SK-N-MC (cell line): ENCODE measurements at regions not wholly inside any gene's neighbourhood (a gene's known extent, or its start where the extent isn't known, plus 50 kb on each side); places are given as distances from the start of the nearest gene placed in this dataset.

Experiments
- DNase-seq: peaks from one replicate; pipeline ENCODE4 v3.0.0-alpha.2; 2011; ENCODE audit warnings: low read depth, low spot score
- H3K27ac ChIP-seq: fragments of 200-600 bp; sonication (generic); 2 replicates; pipeline ENCODE4 v1.5.1; 2016; ENCODE audit warnings: mixed run types
- H3K36me3 ChIP-seq: fragments of 200-600 bp; sonication (generic); 2 replicates; pipeline ENCODE4 v1.6.1; 2017; ENCODE audit warnings: antibody characterized with exemption, low read length, mixed read lengths; ENCODE audit not compliant: insufficient read depth
- H3K4me3 ChIP-seq: fragments of 200-600 bp; sonication (generic); 2 replicates; pipeline ENCODE4 v1.5.1; 2016
- H3K9ac ChIP-seq: fragments of 200-600 bp; sonication (generic); 2 replicates; pipeline ENCODE4 v1.8.0; 2017; ENCODE audit warnings: mixed run types, mixed read lengths; ENCODE audit not compliant: insufficient read length
- H3K9me3 ChIP-seq: fragments of 200-600 bp; sonication (generic); 2 replicates; pipeline ENCODE4 v1.6.1; 2017; ENCODE audit warnings: low read depth, mild to moderate bottlenecking, antibody characterized with exemption, low read length, moderate library complexity, mixed read lengths
- EZH2 ChIP-seq: fragments of 200-600 bp; sonication (generic); IDR thresholded peaks from one replicate; pipeline ENCODE4 v1.6.1; 2017; ENCODE audit warnings: antibody characterized with exemption
- FOXP2 ChIP-seq: optimal IDR thresholded peaks from 2 replicates; pipeline ENCODE3; 2011; ENCODE audit warnings: mild to moderate bottlenecking, moderate library complexity; ENCODE audit not compliant: insufficient read depth; ENCODE audit errors: extremely low read length, control extremely low read depth
- POLR2AphosphoS5 ChIP-seq: IDR thresholded peaks from 2 replicates; pipeline ENCODE4 v1.6.1; 2012; ENCODE audit warnings: mild to moderate bottlenecking, low read depth, low read length, borderline replicate concordance

DNA sequence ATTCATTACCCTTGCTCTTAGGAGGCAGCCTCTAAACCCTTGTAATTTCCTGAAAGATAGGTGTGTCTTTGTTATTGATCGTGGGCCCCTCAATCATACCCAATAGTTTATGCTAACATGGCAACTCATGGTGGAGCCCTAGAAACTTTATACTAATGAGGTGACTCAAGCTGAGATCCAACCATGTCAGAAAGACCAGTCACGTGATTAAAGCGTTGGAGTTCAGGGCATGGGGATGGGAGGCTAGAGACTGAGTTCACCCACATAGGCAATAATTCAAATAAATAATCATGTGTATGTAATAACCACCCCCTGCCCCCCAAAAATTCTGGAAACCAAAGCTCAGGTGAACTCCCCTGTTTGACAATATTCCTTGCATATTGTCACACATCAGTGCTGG, 99.5 kb upstream of the TUSC7 start:
- Histone ChIP-seq H3K4me3 (no peak overlapping the region), H3K27ac (no peak overlapping the region), H3K36me3 (no peaks in the 10 kb centered on the region), H3K9me3 (no peaks in the 10 kb centered on the region), H3K9ac (no peak overlapping the region)
- TF ChIP-seq FOXP2 = no peak
- TF ChIP-seq POLR2AphosphoS5 = no peak
- TF ChIP-seq EZH2 = no peak
- no peak for DNase-seq

- Histone ChIP-seq H3K4me3 (no peak overlapping the region), H3K27ac (no peak overlapping the region), H3K36me3 (no peaks in the 10 kb centered on the region), H3K9ac (no peak overlapping the region), H3K9me3 (no peaks in the 10 kb centered on the region)
- peak; percentile 18 for DNase-seq
- TF ChIP-seq FOXP2 (no peak), POLR2AphosphoS5 (no peak), EZH2 (no peak)
These were observed 94.7 kb upstream of the TUSC7 start for GRCh38 chr3:116614795-116615362.

GRCh38 chr3:116618138-116618537, 91.4 kb upstream of the TUSC7 start:
- no peak overlapping the region for H3K27ac ChIP-seq
- H3K9ac ChIP-seq = no peak overlapping the region
- H3K4me3 ChIP-seq = no peak overlapping the region
- H3K9me3 ChIP-seq = no peaks in the 10 kb centered on the region
- H3K36me3 ChIP-seq = no peaks in the 10 kb centered on the region
- no peak for DNase-seq
- TF ChIP-seq POLR2AphosphoS5 (no peak), FOXP2 (no peak), EZH2 (no peak)

DNA sequence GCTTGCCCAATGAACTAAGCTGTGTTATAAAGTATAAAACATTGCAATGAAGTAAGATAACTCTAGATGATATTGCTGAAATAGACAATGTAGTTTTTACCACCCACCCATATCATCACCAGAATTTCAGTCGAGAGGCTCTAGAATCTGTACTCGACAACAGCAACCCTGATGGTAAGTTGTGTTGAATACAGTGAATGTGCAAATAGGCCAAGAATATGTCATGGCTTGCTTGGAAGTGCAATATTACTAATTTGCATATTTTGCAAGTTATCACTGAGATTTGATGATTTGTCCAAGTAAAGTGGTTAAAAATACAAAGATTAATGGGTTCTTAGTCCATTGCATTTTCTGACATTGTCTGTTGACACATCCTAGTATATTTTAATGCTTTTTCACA, 90.6 kb upstream of the TUSC7 start:
- no peak for TF ChIP-seq POLR2AphosphoS5
- no peak for TF ChIP-seq FOXP2
- TF ChIP-seq EZH2 = no peak
- no peaks in the 10 kb centered on the region for H3K36me3 ChIP-seq

GRCh38 chr3:116630494-116630893, 79.1 kb upstream of the TUSC7 start:
- no peak for DNase-seq
- Histone ChIP-seq H3K36me3 (no peaks in the 10 kb centered on the region), H3K9me3 (no peaks in the 10 kb centered on the region; the same call in 1 of the 2 replicates), H3K27ac (no peak overlapping the region), H3K9ac (no peak overlapping the region), H3K4me3 (no peak overlapping the region)
- no peak for TF ChIP-seq POLR2AphosphoS5
- TF ChIP-seq FOXP2 = no peak
- TF ChIP-seq EZH2 = no peak

More for the DNA sequence above, 90.6 kb upstream of the TUSC7 start:
- no peak overlapping the region for H3K9ac ChIP-seq
- H3K27ac ChIP-seq = no peak overlapping the region
- H3K9me3 ChIP-seq = no peaks in the 10 kb centered on the region
- DNase-seq = no peak
- H3K4me3 ChIP-seq = no peak overlapping the region

DNA sequence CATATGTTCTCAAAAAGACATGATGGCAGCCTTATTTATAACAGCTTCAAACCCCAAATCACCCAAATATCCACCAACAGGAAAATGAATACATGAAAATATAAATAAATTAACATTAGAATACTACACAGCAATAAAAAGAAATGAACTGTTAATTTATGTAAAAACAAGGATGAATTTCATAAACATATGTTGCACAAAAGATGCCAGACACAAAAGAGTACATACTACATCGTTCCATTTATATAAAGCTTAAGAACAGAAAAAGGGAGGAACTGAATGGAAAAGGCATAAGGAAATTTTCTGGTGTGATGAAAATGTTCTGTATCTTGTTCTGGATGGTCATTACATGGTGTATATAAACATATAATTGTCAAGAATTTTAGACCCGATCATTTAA, 69.9 kb upstream of the TUSC7 start:
- Histone ChIP-seq H3K9ac (no peak overlapping the region), H3K36me3 (no peaks in the 10 kb centered on the region), H3K4me3 (no peak overlapping the region), H3K9me3 (no peaks in the 10 kb centered on the region), H3K27ac (no peak overlapping the region)
- TF ChIP-seq POLR2AphosphoS5 (no peak), EZH2 (no peak), FOXP2 (no peak)
- DNase-seq = no peak

DNA sequence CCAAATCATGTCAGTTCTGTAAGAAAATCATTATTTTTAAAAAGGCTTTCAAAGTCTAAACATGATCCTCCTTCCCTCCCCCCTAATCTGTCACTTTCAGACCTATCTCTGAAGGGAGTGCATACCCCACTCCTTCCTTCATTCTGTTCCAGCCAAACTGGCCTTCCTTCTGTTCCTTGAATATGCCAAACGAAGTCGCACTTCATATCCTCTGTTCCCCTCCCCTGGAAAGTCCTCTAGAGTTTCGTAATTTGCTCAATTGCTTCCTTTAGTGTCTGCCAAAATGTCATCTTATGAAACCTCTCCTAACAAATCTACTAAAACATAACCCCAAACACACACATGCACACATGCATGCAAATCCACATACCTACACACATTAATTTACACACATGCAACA, 69.5 kb upstream of the TUSC7 start:
- DNase-seq = no peak
- Histone ChIP-seq H3K36me3 (no peaks in the 10 kb centered on the region), H3K9ac (no peak overlapping the region), H3K4me3 (no peak overlapping the region), H3K27ac (no peak overlapping the region), H3K9me3 (no peaks in the 10 kb centered on the region)
- no peak for TF ChIP-seq EZH2
- no peak for TF ChIP-seq POLR2AphosphoS5

DNA sequence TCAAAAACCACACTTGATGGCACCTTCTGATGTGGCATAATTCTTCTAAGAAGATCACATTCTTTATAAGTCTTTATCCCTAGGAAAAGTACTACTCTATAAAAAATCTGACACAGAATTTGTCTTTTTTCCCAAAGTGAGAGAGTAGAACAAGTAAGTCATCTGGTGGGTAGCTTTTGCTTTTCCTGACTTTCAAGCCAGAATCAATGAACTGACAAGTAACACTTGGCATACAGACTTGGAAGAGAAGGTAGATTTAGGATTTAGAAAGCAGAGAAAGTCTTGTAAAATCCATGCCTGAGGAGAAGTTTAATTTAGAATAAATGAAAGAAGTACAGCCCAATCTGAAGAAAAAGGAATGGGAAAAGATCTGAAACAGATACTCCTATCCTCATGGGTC, 66.6 kb upstream of the TUSC7 start:
- DNase-seq = no peak
- Histone ChIP-seq H3K27ac (no peak overlapping the region), H3K4me3 (no peak overlapping the region), H3K36me3 (no peaks in the 10 kb centered on the region), H3K9me3 (no peaks in the 10 kb centered on the region), H3K9ac (no peak overlapping the region)
- no peak for TF ChIP-seq POLR2AphosphoS5
- TF ChIP-seq FOXP2 = no peak
- TF ChIP-seq EZH2 = no peak

GRCh38 chr3:116647996-116648395, 61.6 kb upstream of the TUSC7 start:
- TF ChIP-seq EZH2 = no peak
- TF ChIP-seq POLR2AphosphoS5 = no peak
- no peak for TF ChIP-seq FOXP2
- Histone ChIP-seq H3K9me3 (no peaks in the 10 kb centered on the region), H3K27ac (no peak overlapping the region), H3K36me3 (no peaks in the 10 kb centered on the region), H3K9ac (no peak overlapping the region), H3K4me3 (no peak overlapping the region)
- no peak for DNase-seq
